Naive B cell (primary cell): ENCODE measurements at regions not wholly inside any gene's neighbourhood (a gene's known extent, or its start where the extent isn't known, plus 50 kb on each side); places are given as distances from the start of the nearest gene placed in this dataset.
"Not testable (repeated sequence)": the region's sequence is repeated elsewhere in the genome, so short reads cannot be mapped to it uniquely, and the experiment has no call there.

Source experiments
- ATAC-seq, 2 donors: fragments of 150-1000 bp; cut with Tn5 transposase; 2 replicates each; pipeline ENCODE4 v1.10.0; 2021; ENCODE audit warnings: low read depth in 2 of 2, mild to moderate bottlenecking in 2 of 2, moderate library complexity in 2 of 2
- DNase-seq: peaks from one replicate; pipeline ENCODE4 v3.0.0; 2022
- H3K27ac Mint-ChIP-seq, 6 donors: one replicate each; pipeline ENCODE4 v1.8.0; 2020 to 2022; ENCODE audit warnings: mild to moderate bottlenecking in 6 of 6, mixed read lengths in 6 of 6, moderate library complexity in 5 of 6, inconsistent platforms in 2 of 6
- H3K27me3 Mint-ChIP-seq, 3 donors: one replicate each; pipeline ENCODE4 v1.8.0; 2021 to 2022; ENCODE audit warnings: mixed read lengths in 3 of 3, mild to moderate bottlenecking in 1 of 3
- H3K36me3 Mint-ChIP-seq, 2 donors: one replicate each; pipeline ENCODE4 v1.8.0; 2020 to 2022; ENCODE audit warnings: mixed read lengths in 2 of 2, inconsistent platforms in 1 of 2, mild to moderate bottlenecking in 1 of 2
- H3K4me1 Mint-ChIP-seq, 3 donors: one replicate each; pipeline ENCODE4 v1.8.0; 2020 to 2022; ENCODE audit warnings: mixed read lengths in 3 of 3, inconsistent platforms in 1 of 3, mild to moderate bottlenecking in 1 of 3, moderate library complexity in 1 of 3
- H3K4me3 Mint-ChIP-seq, 8 donors: one replicate each; pipeline ENCODE4 v1.8.0; 2020 to 2022; ENCODE audit warnings: mild to moderate bottlenecking in 8 of 8, mixed read lengths in 8 of 8, moderate library complexity in 8 of 8, inconsistent platforms in 2 of 8
- H3K9me3 Mint-ChIP-seq, 7 donors: one replicate each; pipeline ENCODE4 v1.8.0; 2020 to 2022; ENCODE audit warnings: mixed read lengths in 7 of 7, mild to moderate bottlenecking in 5 of 7, inconsistent platforms in 2 of 7, moderate library complexity in 1 of 7

DNA sequence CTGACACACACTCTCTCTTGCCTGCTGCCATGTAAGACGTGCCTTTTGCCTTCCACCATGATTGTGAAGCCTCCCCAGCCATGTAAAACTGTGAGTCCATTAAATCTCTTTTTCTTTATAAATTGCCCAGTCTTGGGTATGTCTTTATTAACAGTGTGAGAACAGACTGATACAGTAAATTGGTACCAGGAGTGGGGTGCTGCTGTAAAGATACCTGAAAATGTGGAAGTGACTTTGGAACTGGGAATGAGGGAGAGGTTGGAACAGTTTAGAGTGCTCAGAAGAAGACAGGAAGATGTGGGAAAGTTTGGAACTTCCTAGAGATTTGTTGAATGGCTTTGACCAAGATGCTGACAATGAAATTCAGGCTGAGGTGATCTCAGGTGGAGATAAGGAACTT, 77.9 kb upstream of the SFRP2 start:
- not testable (repeated sequence) for DNase-seq, H3K4me3 Mint-ChIP-seq, ATAC-seq, H3K4me1 Mint-ChIP-seq
- H3K27me3 Mint-ChIP-seq = peaks cover 6 to 11% (median 10%) of the 10 kb centered on the region in 3 donors
- H3K36me3 Mint-ChIP-seq = peaks cover 13 to 42% of the 10 kb centered on the region in 2 donors
- peak overlapping the region in 1 of 6 donors; percentile 43 for H3K27ac Mint-ChIP-seq
- H3K9me3 Mint-ChIP-seq = peaks cover 25 to 73% (median 49%) of the 10 kb centered on the region in 7 donors

DNA sequence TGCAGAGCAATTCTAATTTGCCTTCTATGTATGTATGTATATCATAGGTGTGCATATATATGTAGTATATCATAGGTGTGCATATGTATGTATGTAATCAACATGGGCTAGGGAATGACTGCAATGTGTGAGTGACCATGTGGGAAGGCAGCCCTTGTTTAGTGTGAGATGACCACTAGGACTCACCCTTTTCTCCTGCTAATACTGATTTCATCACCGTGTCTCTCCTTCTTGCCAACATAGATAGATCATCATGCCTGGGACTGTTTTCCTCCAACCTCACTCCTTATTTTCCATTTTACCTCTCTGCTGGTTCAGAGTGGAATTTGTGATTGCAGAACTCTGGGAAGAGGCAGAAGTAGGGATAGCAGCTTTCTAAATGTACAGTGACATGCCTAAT, 63.6 kb upstream of the SFRP2 start:
- H3K27me3 Mint-ChIP-seq = peaks cover 11 to 25% (median 23%) of the 10 kb centered on the region in 3 donors
- no peaks in the 10 kb centered on the region for H3K36me3 Mint-ChIP-seq
- DNase-seq = no peak
- no peak for ATAC-seq
- H3K9me3 Mint-ChIP-seq = peaks cover 8 to 48% (median 38%) of the 10 kb centered on the region in 7 donors
- no peak overlapping the region for H3K27ac Mint-ChIP-seq
- H3K4me3 Mint-ChIP-seq = no peak overlapping the region
- H3K4me1 Mint-ChIP-seq = no peaks in the 10 kb centered on the region

DNA sequence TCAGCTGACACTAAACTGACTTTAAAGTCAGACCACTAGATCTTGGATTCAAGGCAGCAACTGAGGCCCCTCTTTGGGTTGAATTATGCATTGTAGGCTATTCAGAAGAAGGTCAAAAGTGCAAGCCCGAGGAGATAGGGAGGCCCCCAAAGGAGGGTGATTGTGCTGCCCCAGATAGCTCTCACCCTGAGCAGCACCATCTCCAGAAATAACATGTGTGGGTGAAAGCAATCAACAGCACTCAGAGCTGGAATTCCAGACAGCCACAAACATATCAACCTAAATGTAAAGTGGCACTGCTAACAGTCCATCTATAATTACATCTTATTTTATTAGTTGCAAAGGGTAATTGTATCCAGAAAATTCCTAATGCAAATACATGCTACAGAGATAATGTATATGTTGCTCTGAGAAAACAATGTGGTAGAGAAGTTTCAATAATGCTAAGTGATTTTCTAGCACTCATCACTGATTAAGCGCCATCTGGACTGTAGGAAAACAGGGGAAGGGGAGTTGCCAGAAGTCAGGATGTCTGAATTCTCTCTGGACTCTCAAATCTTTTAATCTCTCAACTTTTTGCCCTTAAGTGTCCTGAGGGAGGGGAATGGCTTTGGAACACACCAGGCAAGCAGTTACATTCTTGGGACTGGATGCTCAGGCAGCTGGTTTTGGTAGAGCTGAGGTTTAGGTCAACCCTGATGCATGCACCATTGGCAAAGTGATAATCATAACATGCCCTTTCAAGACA, 61.8 kb upstream of the SFRP2 start:
- H3K4me1 Mint-ChIP-seq = no peaks in the 10 kb centered on the region
- peaks cover 12 to 30% (median 25%) of the 10 kb centered on the region in 7 donors for H3K9me3 Mint-ChIP-seq
- no peak for DNase-seq
- H3K27me3 Mint-ChIP-seq = peaks cover 11 to 34% (median 24%) of the 10 kb centered on the region in 3 donors
- H3K36me3 Mint-ChIP-seq = no peaks in the 10 kb centered on the region
- H3K27ac Mint-ChIP-seq = no peak overlapping the region
- ATAC-seq = no peak
- H3K4me3 Mint-ChIP-seq = no peak overlapping the region

DNA sequence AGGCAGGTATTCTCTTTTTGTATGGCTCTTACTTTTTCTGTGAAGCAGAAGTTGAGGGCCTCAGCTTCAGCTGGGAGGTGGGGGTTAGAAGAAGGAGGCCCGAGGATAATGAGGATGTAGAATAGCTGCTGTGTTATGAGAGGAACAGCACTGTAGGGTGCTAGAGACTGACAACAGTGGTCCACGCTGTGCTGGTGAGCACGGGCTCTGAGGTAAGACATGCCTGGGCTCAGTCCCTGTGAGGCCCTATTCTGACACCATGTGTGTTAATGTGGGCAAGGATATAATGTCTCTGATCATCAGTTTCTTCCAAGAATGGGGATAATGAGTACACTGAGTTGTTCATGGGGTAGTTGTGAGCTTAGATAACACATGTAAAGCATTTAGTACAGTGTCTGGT, 55.3 kb upstream of the SFRP2 start:
- Mint-ChIP-seq H3K27me3 (peaks cover 7 to 19% (median 16%) of the 10 kb centered on the region in 3 donors), H3K36me3 (no peaks in the 10 kb centered on the region), H3K27ac (no peak overlapping the region), H3K4me1 (no peaks in the 10 kb centered on the region), H3K4me3 (no peak overlapping the region), H3K9me3 (peaks cover 5 to 21% (median 12%) of the 10 kb centered on the region in 7 donors)
- ATAC-seq = no peak
- no peak for DNase-seq
